ENCODE measurements at regions not wholly inside any gene's neighbourhood (a gene's known extent, or its start where the extent isn't known, plus 50 kb on each side); places are given as distances from the start of the nearest gene placed in this dataset.

GRCh38 chr10:118922226-118922625 is 107.3 kb upstream of the NANOS1 start:
- intact Hi-C loops (cut with micrococcal nuclease), result no loop called here
- TF ChIP-seq, protein P1, sequence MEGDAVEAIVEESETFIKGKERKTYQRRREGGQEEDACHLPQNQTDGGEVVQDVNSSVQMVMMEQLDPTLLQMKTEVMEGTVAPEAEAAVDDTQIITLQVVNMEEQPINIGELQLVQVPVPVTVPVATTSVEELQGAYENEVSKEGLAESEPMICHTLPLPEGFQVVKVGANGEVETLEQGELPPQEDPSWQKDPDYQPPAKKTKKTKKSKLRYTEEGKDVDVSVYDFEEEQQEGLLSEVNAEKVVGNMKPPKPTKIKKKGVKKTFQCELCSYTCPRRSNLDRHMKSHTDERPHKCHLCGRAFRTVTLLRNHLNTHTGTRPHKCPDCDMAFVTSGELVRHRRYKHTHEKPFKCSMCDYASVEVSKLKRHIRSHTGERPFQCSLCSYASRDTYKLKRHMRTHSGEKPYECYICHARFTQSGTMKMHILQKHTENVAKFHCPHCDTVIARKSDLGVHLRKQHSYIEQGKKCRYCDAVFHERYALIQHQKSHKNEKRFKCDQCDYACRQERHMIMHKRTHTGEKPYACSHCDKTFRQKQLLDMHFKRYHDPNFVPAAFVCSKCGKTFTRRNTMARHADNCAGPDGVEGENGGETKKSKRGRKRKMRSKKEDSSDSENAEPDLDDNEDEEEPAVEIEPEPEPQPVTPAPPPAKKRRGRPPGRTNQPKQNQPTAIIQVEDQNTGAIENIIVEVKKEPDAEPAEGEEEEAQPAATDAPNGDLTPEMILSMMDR (IDR thresholded peaks at IDR 0.05; ENCODE audit: borderline replicate concordance), result no peak
- no peak for DNase-seq
- Histone ChIP-seq H3K9me3 (replicated peaks) (no peaks in the 10 kb centered on the region), H3K4me3 (no peak overlapping the region), H3K36me3 (no peaks in the 10 kb centered on the region), H3K27ac (replicated peaks) (no peak overlapping the region), H3K27me3 (ENCODE audit: low read depth) (no peaks in the 10 kb centered on the region), H3K4me1 (peaks cover 8% of the 10 kb centered on the region)

DNA sequence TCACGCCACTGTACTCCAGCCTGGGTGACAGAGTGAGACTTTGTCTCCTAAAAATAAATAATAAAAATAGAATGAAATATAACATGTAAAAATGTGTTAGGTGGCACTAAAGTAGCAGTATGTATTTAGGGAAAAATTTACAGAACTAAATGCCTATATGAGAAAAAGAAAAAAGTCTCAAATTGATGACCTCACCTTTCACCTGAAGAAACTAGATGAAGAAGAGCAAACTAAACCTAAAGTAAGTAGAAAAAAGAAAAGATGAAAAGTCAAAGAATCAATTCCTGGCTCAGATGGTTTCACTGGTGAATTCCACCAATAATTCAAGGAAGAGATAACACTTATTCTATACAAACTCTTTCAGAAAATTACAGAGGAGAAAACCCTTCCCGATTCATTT is 106.5 kb upstream of the NANOS1 start:
- no peaks in the 10 kb centered on the region for H3K36me3 ChIP-seq
- intact Hi-C loops (cut with micrococcal nuclease), result no loop called here
- no peak overlapping the region for H3K27ac ChIP-seq (replicated peaks)
- no peak overlapping the region for H3K4me3 ChIP-seq
- DNase-seq, result no peak
- no peaks in the 10 kb centered on the region for H3K9me3 ChIP-seq (replicated peaks)
- H3K27me3 ChIP-seq (ENCODE audit: low read depth), result no peaks in the 10 kb centered on the region
- peaks cover 8% of the 10 kb centered on the region for H3K4me1 ChIP-seq
- TF ChIP-seq, protein P1 (IDR thresholded peaks at IDR 0.05; ENCODE audit: borderline replicate concordance), result no peak

GRCh38 chr10:118924493-118924892 is 105.0 kb upstream of the NANOS1 start:
- TF ChIP-seq, protein P1 (IDR thresholded peaks at IDR 0.05; ENCODE audit: borderline replicate concordance), result no peak
- Histone ChIP-seq H3K9me3 (replicated peaks) (no peaks in the 10 kb centered on the region), H3K27ac (replicated peaks) (no peak overlapping the region), H3K36me3 (no peaks in the 10 kb centered on the region), H3K4me3 (no peak overlapping the region), H3K4me1 (peaks cover 8% of the 10 kb centered on the region), H3K27me3 (ENCODE audit: low read depth) (no peaks in the 10 kb centered on the region)
- intact Hi-C loops (cut with micrococcal nuclease), result no loop called here
- no peak for DNase-seq

GRCh38 chr10:118925404-118926071 is 104.0 kb upstream of the NANOS1 start:
- DNase-seq, result no peak
- peaks cover 8% of the 10 kb centered on the region for H3K4me1 ChIP-seq
- no peaks in the 10 kb centered on the region for H3K27me3 ChIP-seq (ENCODE audit: low read depth)
- H3K27ac ChIP-seq (replicated peaks), result no peak overlapping the region
- no peak overlapping the region for H3K4me3 ChIP-seq
- intact Hi-C loops (cut with micrococcal nuclease), result no loop called here
- peaks cover 10% of the 10 kb centered on the region for H3K9me3 ChIP-seq (replicated peaks)
- H3K36me3 ChIP-seq, result no peaks in the 10 kb centered on the region
- TF ChIP-seq, protein P1 (IDR thresholded peaks at IDR 0.05; ENCODE audit: borderline replicate concordance), result no peak

- TF ChIP-seq, protein P1 (IDR thresholded peaks at IDR 0.05; ENCODE audit: borderline replicate concordance), result no peak
- DNase-seq, result no peak
- intact Hi-C loops (cut with micrococcal nuclease), result no loop called here
- H3K4me1 ChIP-seq, result peaks cover 8% of the 10 kb centered on the region
- H3K27ac ChIP-seq (replicated peaks), result no peak overlapping the region
- no peak overlapping the region for H3K4me3 ChIP-seq
- H3K9me3 ChIP-seq (replicated peaks), result peaks cover 15% of the 10 kb centered on the region
- no peaks in the 10 kb centered on the region for H3K27me3 ChIP-seq (ENCODE audit: low read depth)
- H3K36me3 ChIP-seq, result no peaks in the 10 kb centered on the region
Observed at GRCh38 chr10:118926072-118926417, 103.5 kb upstream of the NANOS1 start.

Measured in left ventricle myocardium inferior (tissue), 1 donor.